WTC11 (cell line): ENCODE measurements at regions not wholly inside any gene's neighbourhood (a gene's known extent, or its start where the extent isn't known, plus 50 kb on each side); places are given as distances from the start of the nearest gene placed in this dataset.

Experiments used
- SMAD3 ChIP-seq: sonication (generic); formaldehyde crosslinking; IDR thresholded peaks from 2 replicates; pipeline ENCODE4 v1.8.0; 2022; ENCODE audit warnings: missing genetic modification reagents, mild to moderate bottlenecking, borderline replicate concordance
- SP1 ChIP-seq: sonication (generic); formaldehyde crosslinking; conservative IDR thresholded peaks from 2 replicates; pipeline ENCODE4 v1.8.1; 2022; ENCODE audit warnings: missing genetic modification reagents
- TF ChIP-seq, protein P1 (sequence below): fragments of 200-600 bp; IDR thresholded peaks from 2 replicates; pipeline ENCODE4 v1.8.0; 2022; ENCODE audit warnings: antibody characterized with exemption
- TF ChIP-seq, protein P2 (sequence below): sonication (generic); formaldehyde crosslinking; IDR thresholded peaks from 2 replicates; pipeline ENCODE4 v1.8.1; 2023; ENCODE audit warnings: mild to moderate bottlenecking, missing genetic modification reagents
- TF ChIP-seq, protein P3 (sequence below): sonication (generic); formaldehyde crosslinking; IDR thresholded peaks from 2 replicates; pipeline ENCODE4 v1.8.0; 2022; ENCODE audit warnings: mild to moderate bottlenecking, missing genetic modification reagents
- TF ChIP-seq, protein P4 (sequence below): sonication (generic); formaldehyde crosslinking; IDR thresholded peaks from 2 replicates; pipeline ENCODE4 v1.8.1; 2023; ENCODE audit warnings: mild to moderate bottlenecking, missing genetic modification reagents, borderline replicate concordance

DNA sequence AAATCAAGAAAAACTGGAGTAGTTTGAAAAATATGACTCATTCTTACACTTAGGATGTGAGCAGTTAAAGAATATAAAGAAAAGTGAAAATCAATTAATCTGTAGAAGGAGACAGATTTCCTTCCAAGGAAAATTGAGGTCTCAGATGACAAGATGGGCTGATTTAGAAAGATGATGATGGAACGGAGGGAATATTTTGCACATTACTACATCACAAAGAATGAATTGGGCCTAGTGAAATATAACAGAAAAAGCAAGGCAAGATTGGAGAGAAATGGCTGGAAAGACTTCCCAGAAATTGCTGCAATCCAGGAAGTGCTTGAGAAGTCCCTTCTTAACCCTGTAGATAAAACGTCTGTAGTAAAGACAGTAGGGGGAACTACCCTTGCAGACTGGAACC is 169.1 kb upstream of the SYT6 start:
- TF ChIP-seq, protein P1, sequence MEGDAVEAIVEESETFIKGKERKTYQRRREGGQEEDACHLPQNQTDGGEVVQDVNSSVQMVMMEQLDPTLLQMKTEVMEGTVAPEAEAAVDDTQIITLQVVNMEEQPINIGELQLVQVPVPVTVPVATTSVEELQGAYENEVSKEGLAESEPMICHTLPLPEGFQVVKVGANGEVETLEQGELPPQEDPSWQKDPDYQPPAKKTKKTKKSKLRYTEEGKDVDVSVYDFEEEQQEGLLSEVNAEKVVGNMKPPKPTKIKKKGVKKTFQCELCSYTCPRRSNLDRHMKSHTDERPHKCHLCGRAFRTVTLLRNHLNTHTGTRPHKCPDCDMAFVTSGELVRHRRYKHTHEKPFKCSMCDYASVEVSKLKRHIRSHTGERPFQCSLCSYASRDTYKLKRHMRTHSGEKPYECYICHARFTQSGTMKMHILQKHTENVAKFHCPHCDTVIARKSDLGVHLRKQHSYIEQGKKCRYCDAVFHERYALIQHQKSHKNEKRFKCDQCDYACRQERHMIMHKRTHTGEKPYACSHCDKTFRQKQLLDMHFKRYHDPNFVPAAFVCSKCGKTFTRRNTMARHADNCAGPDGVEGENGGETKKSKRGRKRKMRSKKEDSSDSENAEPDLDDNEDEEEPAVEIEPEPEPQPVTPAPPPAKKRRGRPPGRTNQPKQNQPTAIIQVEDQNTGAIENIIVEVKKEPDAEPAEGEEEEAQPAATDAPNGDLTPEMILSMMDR, result no peak
- TF ChIP-seq, protein P2, sequence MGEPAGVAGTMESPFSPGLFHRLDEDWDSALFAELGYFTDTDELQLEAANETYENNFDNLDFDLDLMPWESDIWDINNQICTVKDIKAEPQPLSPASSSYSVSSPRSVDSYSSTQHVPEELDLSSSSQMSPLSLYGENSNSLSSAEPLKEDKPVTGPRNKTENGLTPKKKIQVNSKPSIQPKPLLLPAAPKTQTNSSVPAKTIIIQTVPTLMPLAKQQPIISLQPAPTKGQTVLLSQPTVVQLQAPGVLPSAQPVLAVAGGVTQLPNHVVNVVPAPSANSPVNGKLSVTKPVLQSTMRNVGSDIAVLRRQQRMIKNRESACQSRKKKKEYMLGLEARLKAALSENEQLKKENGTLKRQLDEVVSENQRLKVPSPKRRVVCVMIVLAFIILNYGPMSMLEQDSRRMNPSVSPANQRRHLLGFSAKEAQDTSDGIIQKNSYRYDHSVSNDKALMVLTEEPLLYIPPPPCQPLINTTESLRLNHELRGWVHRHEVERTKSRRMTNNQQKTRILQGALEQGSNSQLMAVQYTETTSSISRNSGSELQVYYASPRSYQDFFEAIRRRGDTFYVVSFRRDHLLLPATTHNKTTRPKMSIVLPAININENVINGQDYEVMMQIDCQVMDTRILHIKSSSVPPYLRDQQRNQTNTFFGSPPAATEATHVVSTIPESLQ, result no peak
- TF ChIP-seq, protein P3, sequence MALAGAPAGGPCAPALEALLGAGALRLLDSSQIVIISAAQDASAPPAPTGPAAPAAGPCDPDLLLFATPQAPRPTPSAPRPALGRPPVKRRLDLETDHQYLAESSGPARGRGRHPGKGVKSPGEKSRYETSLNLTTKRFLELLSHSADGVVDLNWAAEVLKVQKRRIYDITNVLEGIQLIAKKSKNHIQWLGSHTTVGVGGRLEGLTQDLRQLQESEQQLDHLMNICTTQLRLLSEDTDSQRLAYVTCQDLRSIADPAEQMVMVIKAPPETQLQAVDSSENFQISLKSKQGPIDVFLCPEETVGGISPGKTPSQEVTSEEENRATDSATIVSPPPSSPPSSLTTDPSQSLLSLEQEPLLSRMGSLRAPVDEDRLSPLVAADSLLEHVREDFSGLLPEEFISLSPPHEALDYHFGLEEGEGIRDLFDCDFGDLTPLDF (CRISPR knock-in tag), result no peak
- TF ChIP-seq SP1, result no peak
- no peak for TF ChIP-seq SMAD3 (CRISPR knock-in tag)
- TF ChIP-seq, protein P4, sequence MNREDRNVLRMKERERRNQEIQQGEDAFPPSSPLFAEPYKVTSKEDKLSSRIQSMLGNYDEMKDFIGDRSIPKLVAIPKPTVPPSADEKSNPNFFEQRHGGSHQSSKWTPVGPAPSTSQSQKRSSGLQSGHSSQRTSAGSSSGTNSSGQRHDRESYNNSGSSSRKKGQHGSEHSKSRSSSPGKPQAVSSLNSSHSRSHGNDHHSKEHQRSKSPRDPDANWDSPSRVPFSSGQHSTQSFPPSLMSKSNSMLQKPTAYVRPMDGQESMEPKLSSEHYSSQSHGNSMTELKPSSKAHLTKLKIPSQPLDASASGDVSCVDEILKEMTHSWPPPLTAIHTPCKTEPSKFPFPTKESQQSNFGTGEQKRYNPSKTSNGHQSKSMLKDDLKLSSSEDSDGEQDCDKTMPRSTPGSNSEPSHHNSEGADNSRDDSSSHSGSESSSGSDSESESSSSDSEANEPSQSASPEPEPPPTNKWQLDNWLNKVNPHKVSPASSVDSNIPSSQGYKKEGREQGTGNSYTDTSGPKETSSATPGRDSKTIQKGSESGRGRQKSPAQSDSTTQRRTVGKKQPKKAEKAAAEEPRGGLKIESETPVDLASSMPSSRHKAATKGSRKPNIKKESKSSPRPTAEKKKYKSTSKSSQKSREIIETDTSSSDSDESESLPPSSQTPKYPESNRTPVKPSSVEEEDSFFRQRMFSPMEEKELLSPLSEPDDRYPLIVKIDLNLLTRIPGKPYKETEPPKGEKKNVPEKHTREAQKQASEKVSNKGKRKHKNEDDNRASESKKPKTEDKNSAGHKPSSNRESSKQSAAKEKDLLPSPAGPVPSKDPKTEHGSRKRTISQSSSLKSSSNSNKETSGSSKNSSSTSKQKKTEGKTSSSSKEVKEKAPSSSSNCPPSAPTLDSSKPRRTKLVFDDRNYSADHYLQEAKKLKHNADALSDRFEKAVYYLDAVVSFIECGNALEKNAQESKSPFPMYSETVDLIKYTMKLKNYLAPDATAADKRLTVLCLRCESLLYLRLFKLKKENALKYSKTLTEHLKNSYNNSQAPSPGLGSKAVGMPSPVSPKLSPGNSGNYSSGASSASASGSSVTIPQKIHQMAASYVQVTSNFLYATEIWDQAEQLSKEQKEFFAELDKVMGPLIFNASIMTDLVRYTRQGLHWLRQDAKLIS (CRISPR knock-in tag), result no peak
